ENCODE measurements at regions not wholly inside any gene's neighbourhood (a gene's known extent, or its start where the extent isn't known, plus 50 kb on each side); places are given as distances from the start of the nearest gene placed in this dataset.

GRCh38 chr2:67806816-67807215 lies 256.0 kb downstream of the C1D start:
- H3K36me3 ChIP-seq (ENCODE audit: control insufficient read depth in 2 of 2, extremely low read depth in 1 of 2, insufficient read depth in 2 of 2, low read length in 2 of 2) = no peaks in the 10 kb centered on the region
- H3K9me3 ChIP-seq (replicated peaks; ENCODE audit: control insufficient read depth, insufficient read depth, low read length) = no peaks in the 10 kb centered on the region
- H2AFZ ChIP-seq (ENCODE audit: low read depth, low read length) = no peak overlapping the region
- no peaks in the 10 kb centered on the region for H3K27me3 ChIP-seq (ENCODE audit: control insufficient read depth in 2 of 2, insufficient read depth in 2 of 2, low read length in 2 of 2)
- dilution Hi-C loops (cut with MboI; ENCODE audit: extremely low pct_ligation_motif_present, low sequenced_read_pairs) (no loop called here), intact Hi-C loops (cut with micrococcal nuclease) (no loop called here)
- ChIA-PET POLR2A (no interaction called here), CTCF (no interaction called here)
- no peak for FAIRE-seq
- TF ChIP-seq POLR2A (IDR thresholded peaks at IDR 0.05; ENCODE audit: low read depth, low read length) = no peak
- no peak for TF ChIP-seq EZH2 (IDR thresholded peaks at IDR 0.05; ENCODE audit: borderline replicate concordance, low read depth, low read length, severe bottlenecking)
- no peaks in the 10 kb centered on the region for H3K4me1 ChIP-seq (ENCODE audit: control insufficient read depth, extremely low read depth, insufficient read depth, low read length)
- H3K4me3 ChIP-seq (replicated peaks in 1 of 3; ENCODE audit: insufficient read depth in 1 of 3, low read depth in 1 of 3, low read length in 3 of 3) = no peak overlapping the region
- H3K4me2 ChIP-seq (ENCODE audit: insufficient read depth, low read length) = no peak overlapping the region
- BruUV-seq (replicated peaks) = no TSS peak
- no peak overlapping the region for H3K9ac ChIP-seq (replicated peaks; ENCODE audit: extremely low read depth, insufficient read depth, low read length)
- H3K9me1 ChIP-seq (replicated peaks; ENCODE audit: control insufficient read depth, extremely low read depth, insufficient read depth, low read length) = no peaks in the 10 kb centered on the region
- no peak for DNase-seq (ENCODE audit: low read depth, low spot score)
- H4K20me1 ChIP-seq (replicated peaks; ENCODE audit: control insufficient read depth, extremely low read depth, insufficient read depth, low read length) = no peaks in the 10 kb centered on the region
- H3K27ac ChIP-seq (ENCODE audit: insufficient read depth, low read depth, low read length) = no peak overlapping the region
- no peaks in the 10 kb centered on the region for H3K79me2 ChIP-seq (ENCODE audit: control insufficient read depth, insufficient read depth, low read length)

GRCh38 chr2:67808112-67808511 lies 254.7 kb downstream of the C1D start:
- H3K27ac ChIP-seq (ENCODE audit: insufficient read depth, low read depth, low read length) = no peak overlapping the region
- H2AFZ ChIP-seq (ENCODE audit: low read depth, low read length) = no peak overlapping the region
- no peak overlapping the region for H3K4me2 ChIP-seq (ENCODE audit: insufficient read depth, low read length)
- H3K36me3 ChIP-seq (ENCODE audit: control insufficient read depth in 2 of 2, extremely low read depth in 1 of 2, insufficient read depth in 2 of 2, low read length in 2 of 2) = no peaks in the 10 kb centered on the region
- no peaks in the 10 kb centered on the region for H3K79me2 ChIP-seq (ENCODE audit: control insufficient read depth, insufficient read depth, low read length)
- no peaks in the 10 kb centered on the region for H3K9me3 ChIP-seq (replicated peaks; ENCODE audit: control insufficient read depth, insufficient read depth, low read length)
- CTCF ChIA-PET = no interaction called here
- POLR2A ChIA-PET = no interaction called here
- H3K9ac ChIP-seq (replicated peaks; ENCODE audit: extremely low read depth, insufficient read depth, low read length) = no peak overlapping the region
- dilution Hi-C loops (cut with MboI; ENCODE audit: extremely low pct_ligation_motif_present, low sequenced_read_pairs) = no loop called here
- H3K4me1 ChIP-seq (ENCODE audit: control insufficient read depth, extremely low read depth, insufficient read depth, low read length) = no peaks in the 10 kb centered on the region
- BruUV-seq (replicated peaks) = no TSS peak
- DNase-seq (ENCODE audit: low read depth, low spot score) (no peak), FAIRE-seq (no peak)
- no peaks in the 10 kb centered on the region for H3K9me1 ChIP-seq (replicated peaks; ENCODE audit: control insufficient read depth, extremely low read depth, insufficient read depth, low read length)
- TF ChIP-seq MAX (IDR thresholded peaks at IDR 0.05; ENCODE audit: insufficient read depth, insufficient read length) = no peak
- no peak for TF ChIP-seq POLR2AphosphoS5 (IDR thresholded peaks at IDR 0.05; ENCODE audit: insufficient read depth, low read depth, low read length)
- no peak for TF ChIP-seq FOS (IDR thresholded peaks at IDR 0.05; ENCODE audit: borderline replicate concordance, insufficient read depth, low read length)
- TF ChIP-seq GATA2 (IDR thresholded peaks at IDR 0.05; ENCODE audit: insufficient read depth, insufficient read length, low read depth, low read length) = no peak
- TF ChIP-seq POLR2A (IDR thresholded peaks at IDR 0.05; ENCODE audit: low read depth, low read length) = no peak
- no peak for TF ChIP-seq EZH2 (IDR thresholded peaks at IDR 0.05; ENCODE audit: borderline replicate concordance, low read depth, low read length, severe bottlenecking)
- TF ChIP-seq JUN (IDR thresholded peaks at IDR 0.05; ENCODE audit: borderline replicate concordance, insufficient read depth, insufficient read length, low read depth) = no peak
- no peak for TF ChIP-seq MYC (IDR thresholded peaks at IDR 0.05; ENCODE audit: low read depth, low read length)
- no peak for TF ChIP-seq CTCF (IDR thresholded peaks at IDR 0.05; ENCODE audit: extremely low read depth in 1 of 2, insufficient read depth in 1 of 2, low read depth in 1 of 2, low read length in 2 of 2)
- no peaks in the 10 kb centered on the region for H3K27me3 ChIP-seq (ENCODE audit: control insufficient read depth in 2 of 2, insufficient read depth in 2 of 2, low read length in 2 of 2)
- H3K4me3 ChIP-seq (replicated peaks in 1 of 3; ENCODE audit: insufficient read depth in 1 of 3, low read depth in 1 of 3, low read length in 3 of 3) = no peak overlapping the region
- H4K20me1 ChIP-seq (replicated peaks; ENCODE audit: control insufficient read depth, extremely low read depth, insufficient read depth, low read length) = no peaks in the 10 kb centered on the region
- intact Hi-C loops (cut with micrococcal nuclease) = no loop called here
